NK-92 (cell line): ENCODE measurements at regions not wholly inside any gene's neighbourhood (a gene's known extent, or its start where the extent isn't known, plus 50 kb on each side); places are given as distances from the start of the nearest gene placed in this dataset.

Source experiments
- DNase-seq: peaks from one replicate; lab custom pipeline; 2025; ENCODE audit not compliant: unreplicated experiment; lab: John Stamatoyannopoulos, UW

- DNase-seq: no peak
Observed at GRCh38 chr5:89946508-89946907, 463.0 kb downstream of the CETN3 start.

- DNase-seq: no peak
Observed at GRCh38 chr5:89942171-89942570, 467.4 kb downstream of the CETN3 start.

GRCh38 chr5:89936576-89936975 lies 473.0 kb downstream of the CETN3 start:
- no peak for DNase-seq

- no peak for DNase-seq
Observed at GRCh38 chr5:89934069-89934468, 475.5 kb downstream of the CETN3 start.

GRCh38 chr5:89932771-89933181 lies 476.8 kb downstream of the CETN3 start:
- DNase-seq: no peak

- no peak for DNase-seq
Observed at GRCh38 chr5:89930591-89931392, 478.8 kb downstream of the CETN3 start.

GRCh38 chr5:89929834-89930233 lies 479.7 kb downstream of the CETN3 start:
- no peak for DNase-seq

- DNase-seq: no peak
Observed at GRCh38 chr5:89929173-89929572, 480.4 kb downstream of the CETN3 start.

GRCh38 chr5:89922161-89922560 lies 487.4 kb downstream of the CETN3 start:
- DNase-seq: no peak

GRCh38 chr5:89917112-89917511 lies 492.4 kb downstream of the CETN3 start:
- DNase-seq: no peak

GRCh38 chr5:89916131-89916530 lies 493.4 kb downstream of the CETN3 start:
- DNase-seq: no peak

- no peak for DNase-seq
Observed at GRCh38 chr5:89908876-89909275, 500.7 kb downstream of the CETN3 start.

- DNase-seq: no peak
Observed at GRCh38 chr5:89904442-89904841, 505.1 kb downstream of the CETN3 start.

- DNase-seq: no peak
Observed at GRCh38 chr5:89901983-89902382, 507.6 kb downstream of the CETN3 start.

- DNase-seq: no peak
Observed at GRCh38 chr5:89901346-89901745, 508.2 kb downstream of the CETN3 start.

- DNase-seq: no peak
Observed at GRCh38 chr5:89900346-89900745, 509.2 kb downstream of the CETN3 start.

GRCh38 chr5:89899559-89899958 lies 510.0 kb downstream of the CETN3 start:
- no peak for DNase-seq

- no peak for DNase-seq
Observed at GRCh38 chr5:89893546-89893945, 516.0 kb downstream of the CETN3 start.

GRCh38 chr5:89885670-89886069 lies 523.9 kb downstream of the CETN3 start:
- no peak for DNase-seq

GRCh38 chr5:89883967-89884366 lies 525.6 kb downstream of the CETN3 start:
- DNase-seq: no peak

- no peak for DNase-seq
Observed at GRCh38 chr5:89878140-89879132, 531.1 kb downstream of the CETN3 start.

- no peak for DNase-seq
Observed at GRCh38 chr5:89871906-89872305, 537.6 kb downstream of the CETN3 start.
